ENCODE measurements at regions not wholly inside any gene's neighbourhood (a gene's known extent, or its start where the extent isn't known, plus 50 kb on each side); places are given as distances from the start of the nearest gene placed in this dataset.

- DNase-seq = no peak
Observed at GRCh38 chr14:84646786-84647500, 883.0 kb upstream of the FLRT2 start.

DNA sequence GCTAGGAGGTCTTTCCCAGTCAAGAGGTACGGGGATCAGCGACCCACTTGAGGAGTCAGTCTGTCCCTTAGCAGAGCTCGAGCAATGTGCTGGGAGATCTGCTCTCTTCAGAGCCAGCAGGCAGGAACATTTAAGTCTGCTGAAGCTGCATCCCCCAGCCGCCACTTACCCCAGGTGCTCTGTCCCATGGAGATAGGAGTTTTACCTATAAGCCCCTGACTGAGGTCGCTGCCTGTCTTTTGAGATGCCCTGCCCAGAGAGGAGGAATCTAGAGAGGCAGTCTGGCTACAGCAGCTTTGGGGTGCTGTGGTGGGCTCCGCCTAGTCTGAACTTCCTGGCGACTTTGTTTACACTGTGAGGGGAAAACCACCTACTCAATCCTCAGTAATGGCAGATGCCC is 874.9 kb upstream of the FLRT2 start:
- no peak for DNase-seq

DNA sequence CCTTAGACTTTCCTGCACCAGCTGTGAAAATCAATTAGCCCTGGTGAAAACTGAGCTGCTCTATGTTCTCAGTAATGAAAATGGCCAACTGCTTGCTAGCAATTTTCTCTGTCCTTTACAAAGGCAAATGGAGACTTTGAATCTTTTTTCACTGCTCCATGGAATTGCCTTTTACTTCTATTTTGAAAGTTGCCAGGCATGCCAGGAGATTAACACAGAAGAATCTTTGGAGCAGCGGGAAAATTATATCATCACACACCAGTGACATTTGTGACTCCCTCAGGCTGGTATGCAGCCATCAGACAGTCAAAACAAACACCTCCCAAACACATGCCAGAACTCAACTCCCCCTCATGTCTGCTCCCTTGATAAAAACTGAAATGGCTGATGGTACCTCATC is 872.0 kb upstream of the FLRT2 start:
- DNase-seq = no peak

GRCh38 chr14:84670796-84671195 is 859.1 kb upstream of the FLRT2 start:
- no peak for DNase-seq

- DNase-seq = no peak
Observed at GRCh38 chr14:84671776-84672175, 858.2 kb upstream of the FLRT2 start.

- peak; percentile 38 for DNase-seq
Observed at GRCh38 chr14:84674636-84675035, 855.3 kb upstream of the FLRT2 start.

GRCh38 chr14:84686550-84686949 is 843.4 kb upstream of the FLRT2 start:
- no peak for DNase-seq

DNA sequence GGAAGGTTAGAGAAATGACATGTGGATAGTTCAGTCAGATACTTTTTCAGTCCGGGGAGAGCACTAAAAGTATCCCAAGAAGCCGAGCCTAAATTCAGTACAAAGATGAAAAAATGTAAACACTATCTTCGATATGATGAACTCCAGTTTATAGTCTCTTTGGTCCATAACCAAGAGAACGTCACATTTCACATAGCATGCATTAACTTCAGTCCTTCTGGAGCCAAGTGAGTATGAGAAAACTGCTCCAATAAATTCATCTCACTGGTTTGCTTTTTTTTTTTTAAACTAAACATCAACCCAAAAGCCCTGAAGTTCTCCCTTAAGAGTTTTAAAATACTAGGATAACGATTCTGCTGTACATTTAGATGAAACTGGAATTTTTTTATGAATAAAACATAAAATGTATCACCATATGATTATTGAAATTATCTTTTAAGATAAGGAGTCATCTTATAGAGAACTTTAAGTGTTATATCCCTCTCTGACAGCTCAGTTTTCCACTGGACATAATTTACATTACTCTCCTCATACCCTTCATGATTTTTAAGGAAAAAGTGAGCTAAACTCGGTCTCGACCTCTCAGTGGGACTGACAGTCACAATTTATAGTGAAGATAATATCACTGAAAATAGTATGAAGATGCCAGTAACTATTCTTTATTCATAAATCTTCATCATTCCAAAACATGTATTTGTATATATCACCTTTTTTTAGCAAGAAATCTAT is 841.5 kb upstream of the FLRT2 start:
- DNase-seq = no peak

DNA sequence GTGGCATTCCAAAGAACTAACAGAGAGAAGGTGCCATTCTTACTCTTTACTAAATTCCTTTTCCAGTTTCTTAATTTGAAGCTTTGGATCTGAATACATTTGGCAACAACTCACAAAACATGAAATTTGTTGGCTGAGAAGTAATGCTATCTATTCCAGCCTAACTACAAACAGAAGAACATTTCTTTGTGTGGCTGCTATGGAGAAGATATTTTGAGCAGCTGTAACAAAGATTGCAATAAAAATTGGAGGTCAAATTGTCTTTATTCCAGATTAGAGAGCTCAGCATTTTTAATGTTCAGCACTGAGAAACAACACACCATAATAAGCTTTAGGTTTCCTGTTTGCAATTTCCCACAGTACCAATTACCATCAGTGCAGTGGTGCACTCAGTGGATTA is 835.8 kb upstream of the FLRT2 start:
- no peak for DNase-seq

- DNase-seq = no peak
Observed at GRCh38 chr14:84704601-84705000, 825.3 kb upstream of the FLRT2 start.

GRCh38 chr14:84707830-84708229 is 822.1 kb upstream of the FLRT2 start:
- DNase-seq = no peak

- DNase-seq = no peak
Observed at GRCh38 chr14:84708865-84709264, 821.1 kb upstream of the FLRT2 start.

DNA sequence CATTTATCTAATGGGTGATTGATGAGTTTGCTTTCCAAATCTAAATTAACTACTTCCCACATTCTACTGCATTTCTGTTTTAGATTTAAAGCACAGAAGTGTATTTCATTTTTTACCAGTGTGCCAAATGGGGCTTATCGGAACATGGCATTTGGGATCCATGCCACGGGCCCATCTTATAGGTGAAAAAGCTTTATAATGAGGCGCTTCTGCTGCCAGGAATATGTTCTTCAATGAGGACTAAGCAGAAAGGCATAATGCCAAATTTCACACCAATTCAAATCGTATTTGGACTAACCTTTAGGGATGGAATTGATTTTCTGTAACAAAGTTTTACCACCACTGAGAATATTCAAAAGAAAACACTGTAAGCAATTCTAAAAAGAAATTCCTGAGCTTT is 803.5 kb upstream of the FLRT2 start:
- DNase-seq = no peak

DNA sequence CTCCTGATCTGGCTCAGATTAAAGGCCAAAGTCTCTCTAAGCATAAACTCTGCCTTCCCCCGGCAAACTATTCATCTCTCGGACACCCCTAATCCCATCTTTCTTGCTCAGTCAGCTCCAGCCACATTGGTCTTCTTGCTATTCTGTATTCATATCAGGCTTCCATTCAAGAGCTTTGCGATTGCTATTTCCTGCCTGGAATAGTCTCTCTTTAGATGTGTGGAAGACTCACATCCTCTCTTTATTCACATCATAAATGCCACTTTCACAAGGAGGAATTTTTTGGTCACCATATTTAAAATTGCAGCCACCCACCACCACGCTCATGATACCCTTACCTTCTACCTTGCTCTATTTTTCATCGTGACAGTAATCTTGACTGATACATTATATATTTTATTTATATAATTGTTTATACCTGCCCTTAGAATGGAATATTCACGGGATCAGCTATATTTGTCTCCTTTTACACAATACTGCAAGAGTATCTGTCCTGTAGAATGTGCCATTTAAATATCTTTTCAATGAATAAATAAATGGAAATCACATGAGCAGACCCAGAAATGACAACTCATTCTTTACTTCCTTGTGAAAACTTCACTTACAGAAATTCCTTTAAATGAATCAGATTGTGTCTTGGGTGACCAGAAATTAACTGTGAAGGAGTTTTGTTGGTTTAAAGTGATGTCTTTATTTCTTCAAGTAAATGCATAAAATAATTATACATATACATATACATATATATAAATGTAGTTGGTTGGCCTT is 780.6 kb upstream of the FLRT2 start:
- no peak for DNase-seq

- no peak for DNase-seq
Observed at GRCh38 chr14:84750284-84750683, 779.7 kb upstream of the FLRT2 start.

- DNase-seq = no peak
Observed at GRCh38 chr14:84750763-84751554, 779.0 kb upstream of the FLRT2 start.

DNA sequence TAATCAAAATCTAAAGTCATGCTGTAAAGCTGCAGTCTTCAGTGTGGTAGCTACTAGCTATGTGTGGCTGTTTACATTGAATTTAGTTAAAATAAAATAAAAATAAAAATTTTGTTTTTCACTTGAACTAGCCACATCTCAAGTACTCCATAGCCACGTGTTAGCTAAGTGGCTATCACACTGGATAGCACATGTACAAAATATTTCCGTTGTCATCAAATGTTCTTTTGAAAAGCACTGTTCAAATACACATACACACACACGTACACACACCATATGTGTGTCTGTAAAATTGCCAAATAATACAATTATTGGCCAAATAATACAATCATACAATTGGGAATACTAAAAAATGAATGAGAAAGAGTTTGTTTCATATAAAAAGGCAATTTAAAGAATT is 778.2 kb upstream of the FLRT2 start:
- DNase-seq = no peak

GRCh38 chr14:84760489-84761126 is 769.3 kb upstream of the FLRT2 start:
- no peak for DNase-seq

GRCh38 chr14:84767434-84767833 is 762.5 kb upstream of the FLRT2 start:
- no peak for DNase-seq

GRCh38 chr14:84770030-84770429 is 759.9 kb upstream of the FLRT2 start:
- DNase-seq = no peak

DNA sequence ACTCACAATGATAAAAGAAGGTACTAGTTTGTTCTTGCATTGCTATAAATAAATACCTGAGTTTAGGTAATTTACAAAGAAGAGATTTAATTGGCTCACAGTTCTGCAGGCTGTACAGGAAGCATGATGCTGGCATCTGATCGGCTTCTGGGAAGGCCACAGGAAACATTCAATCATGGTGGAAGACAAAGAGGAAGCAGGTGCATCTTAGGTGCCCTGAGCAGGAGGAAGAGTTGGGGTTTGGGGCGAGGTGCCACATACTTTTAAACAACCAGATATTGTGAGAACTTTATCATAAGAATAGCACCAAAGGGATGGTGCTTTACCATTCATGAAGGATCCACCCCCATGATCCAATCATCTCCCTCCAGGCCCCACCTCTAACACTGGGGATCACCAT is 752.6 kb upstream of the FLRT2 start:
- no peak for DNase-seq

GRCh38 chr14:84782902-84783301 is 747.0 kb upstream of the FLRT2 start:
- no peak for DNase-seq

DNA sequence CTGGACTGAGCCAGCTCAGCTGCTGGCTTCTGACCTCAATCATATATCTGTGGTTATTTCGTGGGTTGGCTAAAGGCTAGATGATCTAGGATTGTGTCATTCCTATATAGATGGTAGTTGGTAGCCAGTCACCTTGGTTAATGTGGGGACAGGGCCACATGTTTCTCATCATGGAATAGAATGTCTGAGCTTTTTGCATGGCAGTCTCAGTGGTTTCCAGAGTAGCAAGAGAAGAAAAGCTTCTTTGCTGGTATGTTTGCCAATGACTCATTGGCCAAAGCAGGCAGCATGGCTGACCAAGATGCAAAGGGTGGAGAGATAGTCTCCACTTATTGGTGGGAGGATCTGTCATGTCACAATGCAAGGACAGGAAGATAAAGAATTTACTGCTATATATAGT is 746.4 kb upstream of the FLRT2 start:
- no peak for DNase-seq
